Prostate gland (tissue), 2 donors: ENCODE measurements at regions not wholly inside any gene's neighbourhood (a gene's known extent, or its start where the extent isn't known, plus 50 kb on each side); places are given as distances from the start of the nearest gene placed in this dataset.
"Not testable (repeated sequence)": the region's sequence is repeated elsewhere in the genome, so short reads cannot be mapped to it uniquely, and the experiment has no call there.

Experiments used
- CTCF ChIP-seq, 4 experiments: fragments of 200-600 bp in 2 of 4; fragments of 450-650 bp in 2 of 4; sonication (generic) in 2 of 4; IDR thresholded peaks; 1 replicate in 3 of 4; 2 replicates in 1 of 4; pipeline ENCODE4 v1.5.1; 2016 to 2019; ENCODE audit warnings: antibody characterized with exemption in 4 of 4, mild to moderate bottlenecking in 2 of 4, moderate library complexity in 2 of 4
- POLR2A ChIP-seq: fragments of 450-650 bp; IDR thresholded peaks from one replicate; pipeline ENCODE4 v1.6.1; 2016; ENCODE audit warnings: antibody characterized with exemption, mild to moderate bottlenecking

- not testable (repeated sequence) for TF ChIP-seq CTCF (IDR thresholded peaks at IDR 0.05)
- peak; percentile 33 for TF ChIP-seq POLR2A
Measured at GRCh38 chr15:85234450-85235196, 145.8 kb upstream of the AKAP13 start.
